Upper lobe of left lung (tissue), 4 donors: ENCODE measurements at regions not wholly inside any gene's neighbourhood (a gene's known extent, or its start where the extent isn't known, plus 50 kb on each side); places are given as distances from the start of the nearest gene placed in this dataset.

ENCODE experiments used
- CTCF ChIP-seq, 6 experiments: fragments of 450-650 bp in 4 of 6; fragments of 200-600 bp in 2 of 6; sonication (generic) in 2 of 6; IDR thresholded peaks; one replicate each; pipeline ENCODE4 v1.5.1; 2016 to 2019; ENCODE audit warnings: antibody characterized with exemption in 6 of 6
- EP300 ChIP-seq, 4 donors: sonication (generic); formaldehyde crosslinking; IDR thresholded peaks; one replicate each; pipeline ENCODE4 v1.5.1; 2017; ENCODE audit warnings: antibody characterized with exemption in 4 of 4, control low read depth in 2 of 4
- POLR2A ChIP-seq, 4 donors: fragments of 450-650 bp; IDR thresholded peaks; one replicate each; pipeline ENCODE4 v1.5.1; 2016 to 2017; ENCODE audit warnings: antibody characterized with exemption in 4 of 4, mild to moderate bottlenecking in 2 of 4
- POLR2AphosphoS5 ChIP-seq, 2 donors: sonication (generic); formaldehyde crosslinking; IDR thresholded peaks; one replicate each; pipeline ENCODE4 v1.5.1; 2017; ENCODE audit warnings: antibody characterized with exemption in 2 of 2

- TF ChIP-seq POLR2A (IDR thresholded peaks at IDR 0.05) (no peak), CTCF (IDR thresholded peaks at IDR 0.05) (no peak), POLR2AphosphoS5 (IDR thresholded peaks at IDR 0.05) (no peak), EP300 (IDR thresholded peaks at IDR 0.05) (no peak)
These were observed 306.7 kb upstream of the ACVR2A start for GRCh38 chr2:147538088-147538487.
